ENCODE measurements at regions not wholly inside any gene's neighbourhood (a gene's known extent, or its start where the extent isn't known, plus 50 kb on each side); places are given as distances from the start of the nearest gene placed in this dataset.

DNA sequence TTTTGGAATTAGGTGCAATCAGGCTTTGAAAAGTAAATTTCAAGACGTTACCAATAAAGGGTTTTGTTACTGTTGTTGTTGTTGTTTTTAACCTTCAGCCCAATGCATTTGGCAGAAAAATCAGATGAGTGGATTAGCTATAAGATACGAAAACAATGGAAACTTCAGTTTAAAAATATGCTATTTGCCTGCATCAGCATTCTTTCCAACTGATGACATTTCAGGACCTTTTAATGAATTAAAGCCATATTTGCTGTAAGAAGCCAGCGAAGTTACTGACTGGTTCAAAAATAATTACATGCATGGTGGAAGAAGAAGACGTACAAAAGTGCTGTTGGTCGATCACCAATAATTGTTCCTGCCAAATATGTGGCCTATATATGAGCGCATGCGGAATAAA is 639.3 kb upstream of the SOX11 start:
- no peak overlapping the region for H3K4me3 ChIP-seq (replicated peaks; ENCODE audit: low read depth, low read length)
- DNase-seq (ENCODE audit: low read depth): no peak
- TF ChIP-seq, protein P1, sequence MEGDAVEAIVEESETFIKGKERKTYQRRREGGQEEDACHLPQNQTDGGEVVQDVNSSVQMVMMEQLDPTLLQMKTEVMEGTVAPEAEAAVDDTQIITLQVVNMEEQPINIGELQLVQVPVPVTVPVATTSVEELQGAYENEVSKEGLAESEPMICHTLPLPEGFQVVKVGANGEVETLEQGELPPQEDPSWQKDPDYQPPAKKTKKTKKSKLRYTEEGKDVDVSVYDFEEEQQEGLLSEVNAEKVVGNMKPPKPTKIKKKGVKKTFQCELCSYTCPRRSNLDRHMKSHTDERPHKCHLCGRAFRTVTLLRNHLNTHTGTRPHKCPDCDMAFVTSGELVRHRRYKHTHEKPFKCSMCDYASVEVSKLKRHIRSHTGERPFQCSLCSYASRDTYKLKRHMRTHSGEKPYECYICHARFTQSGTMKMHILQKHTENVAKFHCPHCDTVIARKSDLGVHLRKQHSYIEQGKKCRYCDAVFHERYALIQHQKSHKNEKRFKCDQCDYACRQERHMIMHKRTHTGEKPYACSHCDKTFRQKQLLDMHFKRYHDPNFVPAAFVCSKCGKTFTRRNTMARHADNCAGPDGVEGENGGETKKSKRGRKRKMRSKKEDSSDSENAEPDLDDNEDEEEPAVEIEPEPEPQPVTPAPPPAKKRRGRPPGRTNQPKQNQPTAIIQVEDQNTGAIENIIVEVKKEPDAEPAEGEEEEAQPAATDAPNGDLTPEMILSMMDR (IDR thresholded peaks at IDR 0.05; ENCODE audit: low read length, missing control alignments): no peak

DNA sequence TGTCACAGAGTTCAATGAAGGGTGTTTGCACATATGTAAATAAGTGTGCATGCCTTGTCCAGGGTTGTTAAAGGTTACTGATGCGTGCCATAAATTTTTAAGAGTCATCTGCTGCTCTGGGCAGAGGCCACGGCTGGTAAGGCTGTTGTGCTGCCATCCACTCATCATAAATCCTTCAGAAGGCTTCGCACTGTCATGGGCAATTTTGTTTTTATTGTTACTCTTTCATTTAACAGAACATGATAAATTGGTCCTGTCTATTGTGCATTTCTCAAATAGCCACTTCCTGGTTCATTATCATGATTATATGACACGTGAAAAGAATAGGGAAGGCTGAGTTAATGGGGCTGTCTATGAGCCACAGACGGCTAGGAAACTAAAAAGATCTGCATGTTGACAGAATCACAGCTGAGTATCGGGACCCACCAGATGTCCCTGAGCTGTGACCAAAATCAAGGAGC is 634.3 kb upstream of the SOX11 start:
- H3K4me3 ChIP-seq (replicated peaks; ENCODE audit: low read depth, low read length): no peak overlapping the region
- TF ChIP-seq, protein P1 (IDR thresholded peaks at IDR 0.05; ENCODE audit: low read length, missing control alignments): no peak
- DNase-seq (ENCODE audit: low read depth): no peak

DNA sequence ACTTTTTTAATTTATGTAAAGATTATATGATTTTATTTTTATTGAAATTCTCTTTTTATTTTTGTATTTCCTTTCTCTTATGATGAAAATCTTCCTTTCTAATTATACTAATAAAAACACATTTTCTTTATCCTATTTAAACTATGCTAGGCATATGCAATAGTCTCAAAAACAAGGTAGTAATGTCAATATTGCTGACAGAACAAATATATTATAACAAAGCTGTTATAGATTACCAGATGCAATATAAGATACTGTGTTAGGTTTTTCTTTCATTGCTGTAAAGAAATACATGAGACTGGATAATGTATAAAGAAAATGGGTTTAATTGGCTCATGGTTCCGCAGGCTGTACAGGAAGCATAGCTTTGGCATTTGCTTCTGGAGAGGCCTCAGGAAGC is 631.2 kb upstream of the SOX11 start:
- no peak for DNase-seq (ENCODE audit: low read depth)
- no peak overlapping the region for H3K4me3 ChIP-seq (replicated peaks; ENCODE audit: low read depth, low read length)
- TF ChIP-seq, protein P1 (IDR thresholded peaks at IDR 0.05; ENCODE audit: low read length, missing control alignments): no peak

DNA sequence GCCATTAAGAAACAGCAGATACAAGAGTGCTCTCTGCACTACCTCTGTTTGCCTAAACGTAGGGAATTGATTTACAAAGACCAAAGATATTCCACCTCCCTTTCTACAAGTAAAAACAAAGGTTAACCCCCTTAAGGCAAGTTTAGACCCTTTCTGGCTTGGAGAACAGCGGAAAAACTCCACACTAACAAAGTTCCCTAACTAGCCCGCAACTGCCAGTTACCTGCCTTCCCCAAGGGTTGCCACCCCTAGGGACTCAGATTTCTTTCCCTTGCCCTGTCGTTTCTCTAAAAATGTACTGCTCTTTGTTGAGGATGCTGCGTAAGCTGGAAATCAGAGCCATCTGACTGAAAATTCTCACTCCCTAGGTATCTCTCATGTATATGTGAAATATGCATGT is 627.5 kb upstream of the SOX11 start:
- TF ChIP-seq, protein P1 (IDR thresholded peaks at IDR 0.05; ENCODE audit: low read length, missing control alignments): no peak
- DNase-seq (ENCODE audit: low read depth): no peak

DNA sequence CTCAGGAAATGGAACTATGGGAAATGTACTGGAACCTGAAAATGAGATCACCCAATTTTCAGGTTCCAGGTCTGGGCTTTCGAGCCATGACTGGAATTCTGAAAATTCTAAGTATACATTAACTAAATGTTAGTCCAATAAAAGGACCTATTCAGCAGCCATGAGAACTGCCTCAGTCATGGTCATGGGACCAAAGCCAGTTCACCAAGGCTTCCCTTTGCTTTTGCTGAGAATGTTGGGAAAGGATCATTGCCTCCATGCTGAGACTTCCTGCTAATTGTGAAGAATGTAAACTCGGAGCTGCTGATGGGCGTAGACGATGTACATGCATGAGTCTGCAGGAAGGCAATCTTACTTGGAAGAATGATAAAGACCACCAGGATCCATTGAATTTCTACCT is 624.4 kb upstream of the SOX11 start:
- H3K4me3 ChIP-seq (replicated peaks; ENCODE audit: low read depth, low read length): no peak overlapping the region
- TF ChIP-seq, protein P1 (IDR thresholded peaks at IDR 0.05; ENCODE audit: low read length, missing control alignments): no peak
- DNase-seq (ENCODE audit: low read depth): no peak

More for the DNA sequence above, 627.5 kb upstream of the SOX11 start:
- H3K4me3 ChIP-seq (replicated peaks; ENCODE audit: low read depth, low read length): no peak overlapping the region

DNA sequence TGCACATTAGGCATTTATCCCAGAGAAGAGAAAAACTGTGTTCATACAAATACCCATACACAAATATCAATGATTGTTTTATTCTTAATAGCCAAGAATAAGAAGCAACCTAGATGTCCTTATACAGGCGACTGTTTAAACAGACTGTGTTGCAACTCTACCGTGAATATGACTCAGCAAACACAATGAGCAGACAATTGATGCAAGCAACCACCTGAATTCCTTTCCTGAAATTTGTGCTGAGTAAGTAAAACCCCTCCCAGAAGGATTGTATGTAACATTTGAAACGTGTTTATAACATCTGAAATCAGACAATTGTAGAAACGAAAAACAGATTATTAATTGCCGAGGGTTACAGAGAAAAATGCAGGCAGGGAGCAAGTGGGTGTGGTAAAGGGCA is 621.9 kb upstream of the SOX11 start:
- DNase-seq (ENCODE audit: low read depth): no peak
- no peak overlapping the region for H3K4me3 ChIP-seq (replicated peaks; ENCODE audit: low read depth, low read length)
- TF ChIP-seq, protein P1 (IDR thresholded peaks at IDR 0.05; ENCODE audit: low read length, missing control alignments): no peak

DNA sequence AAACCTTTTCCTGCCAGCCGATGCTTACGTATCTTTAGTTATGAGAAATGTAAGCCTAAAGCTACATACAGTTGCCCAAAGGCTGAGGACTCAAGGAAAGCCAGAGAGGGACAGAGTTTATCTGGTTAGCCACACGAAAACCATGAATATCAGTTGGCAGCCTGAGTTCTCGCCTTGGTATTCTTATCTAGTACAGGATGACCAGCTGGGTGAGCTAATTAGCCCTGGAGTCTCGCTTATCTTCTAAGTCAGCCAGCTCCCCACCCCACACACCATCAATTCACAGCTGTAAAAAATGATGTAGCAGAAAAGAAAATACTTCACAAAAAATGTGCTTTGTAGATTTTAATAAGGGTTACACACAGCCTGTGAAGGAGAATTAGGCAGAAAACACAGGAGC is 617.5 kb upstream of the SOX11 start:
- DNase-seq (ENCODE audit: low read depth): no peak
- no peak overlapping the region for H3K4me3 ChIP-seq (replicated peaks; ENCODE audit: low read depth, low read length)
- TF ChIP-seq, protein P1 (IDR thresholded peaks at IDR 0.05; ENCODE audit: low read length, missing control alignments): no peak

All from fibroblast of pulmonary artery (primary cell).